Sigmoid colon (tissue), 4 donors: ENCODE measurements at regions not wholly inside any gene's neighbourhood (a gene's known extent, or its start where the extent isn't known, plus 50 kb on each side); places are given as distances from the start of the nearest gene placed in this dataset.

Source experiments
- POLR2A ChIP-seq, 2 donors: fragments of 450-650 bp; IDR thresholded peaks; one replicate each; pipeline ENCODE4 v1.6.1; 2016; ENCODE audit warnings: antibody characterized with exemption in 2 of 2, mild to moderate bottlenecking in 2 of 2, moderate library complexity in 2 of 2
- POLR2AphosphoS5 ChIP-seq, 4 donors: sonication (generic); formaldehyde crosslinking; IDR thresholded peaks; one replicate each; pipeline ENCODE4 v1.6.1; 2017; ENCODE audit warnings: antibody characterized with exemption in 4 of 4
- TF ChIP-seq, protein P1 (sequence below), 4 experiments: fragments of 450-650 bp in 3 of 4; fragments of 200-600 bp in 1 of 4; IDR thresholded peaks; one replicate each; pipeline ENCODE4 v1.5.1; 2016 to 2019; ENCODE audit warnings: antibody characterized with exemption in 4 of 4, mild to moderate bottlenecking in 3 of 4, moderate library complexity in 2 of 4

GRCh38 chr13:84591444-84591843 lies 709.2 kb upstream of the SLITRK1 start:
- TF ChIP-seq, protein P1, sequence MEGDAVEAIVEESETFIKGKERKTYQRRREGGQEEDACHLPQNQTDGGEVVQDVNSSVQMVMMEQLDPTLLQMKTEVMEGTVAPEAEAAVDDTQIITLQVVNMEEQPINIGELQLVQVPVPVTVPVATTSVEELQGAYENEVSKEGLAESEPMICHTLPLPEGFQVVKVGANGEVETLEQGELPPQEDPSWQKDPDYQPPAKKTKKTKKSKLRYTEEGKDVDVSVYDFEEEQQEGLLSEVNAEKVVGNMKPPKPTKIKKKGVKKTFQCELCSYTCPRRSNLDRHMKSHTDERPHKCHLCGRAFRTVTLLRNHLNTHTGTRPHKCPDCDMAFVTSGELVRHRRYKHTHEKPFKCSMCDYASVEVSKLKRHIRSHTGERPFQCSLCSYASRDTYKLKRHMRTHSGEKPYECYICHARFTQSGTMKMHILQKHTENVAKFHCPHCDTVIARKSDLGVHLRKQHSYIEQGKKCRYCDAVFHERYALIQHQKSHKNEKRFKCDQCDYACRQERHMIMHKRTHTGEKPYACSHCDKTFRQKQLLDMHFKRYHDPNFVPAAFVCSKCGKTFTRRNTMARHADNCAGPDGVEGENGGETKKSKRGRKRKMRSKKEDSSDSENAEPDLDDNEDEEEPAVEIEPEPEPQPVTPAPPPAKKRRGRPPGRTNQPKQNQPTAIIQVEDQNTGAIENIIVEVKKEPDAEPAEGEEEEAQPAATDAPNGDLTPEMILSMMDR (IDR thresholded peaks at IDR 0.05) = no peak
- TF ChIP-seq POLR2AphosphoS5 (IDR thresholded peaks at IDR 0.05) = no peak
- TF ChIP-seq POLR2A (IDR thresholded peaks at IDR 0.05) = no peak
